HCEC 1CT (cell line): ENCODE measurements at regions not wholly inside any gene's neighbourhood (a gene's known extent, or its start where the extent isn't known, plus 50 kb on each side); places are given as distances from the start of the nearest gene placed in this dataset.
"Not testable (repeated sequence)": the region's sequence is repeated elsewhere in the genome, so short reads cannot be mapped to it uniquely, and the experiment has no call there.

Source experiments
- DNase-seq: peaks from one replicate; pipeline ENCODE4 v3.0.0-alpha.2; 2017

DNA sequence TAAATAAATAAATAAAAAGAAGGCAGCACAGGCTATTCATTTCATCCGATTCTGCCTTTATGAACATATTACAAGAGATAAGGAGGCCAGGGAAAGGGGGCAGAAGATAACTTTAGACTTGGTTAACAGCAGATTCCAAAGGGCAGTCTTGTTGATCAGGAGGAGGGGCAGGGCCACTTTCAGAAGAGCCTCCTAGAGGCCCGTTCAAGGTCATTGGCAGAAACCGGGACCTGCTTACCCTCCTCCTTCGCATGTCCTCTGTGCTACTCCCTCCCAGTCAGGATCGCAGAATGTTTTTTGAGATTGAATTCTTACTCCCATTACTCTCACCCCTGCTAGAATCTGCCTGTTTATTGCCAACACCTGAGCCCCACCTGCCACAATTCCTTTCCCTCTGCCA, 217.0 kb upstream of the IPO5 start:
- no peak for DNase-seq

- DNase-seq: no peak
These were observed 211.4 kb upstream of the IPO5 start for GRCh38 chr13:97742084-97742483.

- DNase-seq: no peak
These were observed 209.5 kb upstream of the IPO5 start for GRCh38 chr13:97743938-97744337.

- DNase-seq: no peak
These were observed 206.8 kb upstream of the IPO5 start for GRCh38 chr13:97746649-97747048.

- DNase-seq: peak; percentile 23
These were observed 204.3 kb upstream of the IPO5 start for GRCh38 chr13:97749174-97749573.

DNA sequence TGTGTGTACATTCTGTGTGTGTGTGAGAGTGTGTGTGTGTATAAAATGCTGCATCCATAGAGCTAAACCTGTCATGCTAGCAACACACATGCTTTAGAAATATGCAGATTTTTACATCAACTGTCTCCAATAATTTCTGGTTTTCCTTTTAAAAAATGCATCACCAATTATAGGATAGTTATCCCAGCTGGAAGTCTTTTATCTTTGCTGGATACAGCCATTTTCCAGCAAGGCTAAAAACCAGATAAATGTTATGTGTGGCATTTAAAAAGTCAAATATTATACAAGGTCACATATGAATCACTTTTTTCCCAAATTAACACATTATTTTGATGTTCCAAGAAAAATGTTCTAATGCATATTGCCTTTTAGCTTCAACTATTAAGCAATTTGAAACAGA, 202.0 kb upstream of the IPO5 start:
- DNase-seq: no peak

- no peak for DNase-seq
These were observed 200.4 kb upstream of the IPO5 start for GRCh38 chr13:97752961-97753668.

DNA sequence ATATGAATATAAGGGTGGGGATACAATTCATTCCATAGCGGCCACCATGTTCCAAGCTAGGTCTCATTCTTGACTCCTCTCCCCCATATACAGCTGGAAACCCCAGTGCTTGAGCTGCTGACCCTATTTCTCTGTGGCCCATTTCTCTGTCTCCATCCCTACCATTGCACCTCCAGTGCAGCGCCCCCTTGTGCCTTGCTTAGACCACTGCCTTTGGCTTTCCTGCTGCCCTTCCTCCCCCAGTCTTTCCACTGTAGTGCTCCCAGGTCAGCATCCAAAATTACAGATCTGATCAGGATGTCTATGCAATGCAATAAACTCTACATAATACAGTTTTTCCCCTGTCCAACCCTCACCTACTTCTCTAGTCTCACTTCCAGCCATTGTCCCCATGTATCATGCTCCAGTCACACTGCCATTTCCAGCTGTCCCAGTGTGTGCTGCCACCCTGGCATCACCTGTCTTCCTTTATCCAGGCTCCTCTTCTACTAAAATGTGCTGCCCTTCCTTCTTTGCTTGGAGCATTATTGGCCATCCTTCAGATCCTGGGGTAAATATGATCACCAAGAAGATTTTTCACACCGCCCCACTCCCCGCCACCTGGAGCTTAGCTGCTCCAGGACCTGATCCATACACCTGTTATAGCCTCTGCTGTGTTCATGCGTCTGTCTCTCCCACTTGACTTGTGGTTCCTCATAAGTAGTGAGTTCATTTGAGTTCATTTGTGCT, 199.4 kb upstream of the IPO5 start:
- no peak for DNase-seq

- DNase-seq: no peak
These were observed 195.7 kb upstream of the IPO5 start for GRCh38 chr13:97757807-97758206.

- no peak for DNase-seq
These were observed 195.2 kb upstream of the IPO5 start for GRCh38 chr13:97758317-97758716.

GRCh38 chr13:97761796-97762540, 191.5 kb upstream of the IPO5 start:
- DNase-seq: no peak

DNA sequence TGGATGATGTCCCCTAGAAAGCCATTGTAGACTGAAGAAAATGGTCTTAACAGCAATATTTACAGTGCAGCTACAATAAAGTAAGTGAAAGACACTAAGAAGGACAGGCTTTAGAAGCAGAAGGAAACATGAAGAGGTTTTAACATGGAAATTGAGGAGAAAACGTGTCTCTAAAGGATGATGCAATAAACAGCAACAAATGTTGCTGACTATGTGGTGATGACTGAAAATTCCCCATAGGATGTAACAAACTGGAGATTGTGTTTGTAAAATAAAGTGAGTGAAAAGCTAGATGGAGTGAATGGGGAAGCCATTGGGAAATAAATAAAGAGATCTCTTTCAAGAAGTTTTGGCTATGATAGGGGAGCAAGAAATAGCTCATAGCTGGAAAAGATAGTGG, 186.7 kb upstream of the IPO5 start:
- no peak for DNase-seq

DNA sequence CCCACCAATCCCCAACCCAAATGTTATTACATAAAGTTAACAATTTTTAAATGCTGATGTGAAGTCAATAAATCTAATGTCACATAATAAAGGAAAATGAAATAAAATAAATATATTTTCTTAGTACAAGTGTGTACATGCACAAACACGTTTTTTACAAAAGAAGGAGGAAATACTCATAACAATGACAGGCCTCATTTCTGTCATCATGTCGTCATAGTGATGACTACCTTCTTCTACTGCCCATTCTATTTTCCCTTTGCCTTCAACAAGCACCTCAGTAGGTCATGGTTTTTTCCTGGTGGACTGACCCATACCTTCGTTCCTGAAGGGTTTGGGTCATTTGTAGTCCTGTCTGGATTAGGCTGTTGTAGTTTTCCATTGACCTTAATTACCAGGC, 185.3 kb upstream of the IPO5 start:
- no peak for DNase-seq

- not testable (repeated sequence) for DNase-seq
These were observed 183.2 kb upstream of the IPO5 start for GRCh38 chr13:97770231-97770630.

DNA sequence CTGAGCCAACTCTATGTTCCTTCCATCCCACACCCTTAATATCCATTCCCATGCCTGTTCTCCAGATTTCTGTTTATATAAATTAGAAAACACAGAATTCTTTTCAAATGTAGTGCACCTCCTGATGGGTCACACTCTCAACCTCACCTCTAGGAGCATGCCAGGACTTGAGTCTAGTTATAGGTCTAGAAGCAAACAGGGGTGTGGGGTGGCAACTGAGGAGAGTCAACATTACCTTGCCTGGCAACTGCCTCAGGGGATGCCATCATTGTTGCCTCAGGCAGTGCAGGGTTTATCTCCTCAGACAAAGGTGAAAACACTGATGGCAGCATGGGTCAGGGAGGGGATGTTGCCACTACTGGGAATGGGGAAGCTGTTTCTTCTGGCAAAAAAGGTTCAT, 181.0 kb upstream of the IPO5 start:
- not testable (repeated sequence) for DNase-seq

DNA sequence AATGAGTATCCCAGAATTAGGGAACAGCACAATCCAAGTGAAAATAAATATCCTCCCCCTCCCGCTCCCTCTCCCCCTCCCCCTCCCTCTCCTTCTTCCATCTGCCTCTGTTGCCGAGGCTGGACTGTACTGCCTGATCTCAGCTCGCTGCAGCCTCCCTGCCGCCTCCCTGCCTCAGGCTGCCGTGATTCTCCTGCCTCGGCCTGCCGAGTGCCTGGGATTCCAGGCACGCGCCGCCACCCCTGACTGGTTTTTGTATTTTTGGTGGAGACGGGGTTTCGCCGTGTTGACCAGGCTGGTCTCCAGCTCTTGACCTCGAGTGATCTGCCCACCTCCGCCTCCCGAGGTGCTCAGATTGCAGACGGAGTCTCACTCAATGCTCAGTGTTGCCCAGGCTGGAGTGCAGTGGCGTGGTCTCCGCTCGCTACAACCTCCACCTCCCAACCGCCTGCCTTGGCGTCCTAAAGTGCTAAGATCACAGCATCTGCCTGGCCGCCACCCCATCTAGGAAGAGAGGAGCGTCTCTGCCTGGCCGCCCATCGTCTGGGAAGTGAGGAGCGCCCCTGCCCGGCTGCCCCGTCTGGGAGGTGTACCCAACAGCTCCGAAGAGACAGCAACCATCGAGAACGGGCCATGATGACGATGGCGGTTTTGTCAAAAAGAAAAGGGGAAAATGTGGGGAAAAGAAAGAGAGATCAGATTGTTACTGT, 178.9 kb upstream of the IPO5 start:
- DNase-seq: not testable (repeated sequence)

- DNase-seq: no peak
These were observed 173.0 kb upstream of the IPO5 start for GRCh38 chr13:97780486-97780885.

DNA sequence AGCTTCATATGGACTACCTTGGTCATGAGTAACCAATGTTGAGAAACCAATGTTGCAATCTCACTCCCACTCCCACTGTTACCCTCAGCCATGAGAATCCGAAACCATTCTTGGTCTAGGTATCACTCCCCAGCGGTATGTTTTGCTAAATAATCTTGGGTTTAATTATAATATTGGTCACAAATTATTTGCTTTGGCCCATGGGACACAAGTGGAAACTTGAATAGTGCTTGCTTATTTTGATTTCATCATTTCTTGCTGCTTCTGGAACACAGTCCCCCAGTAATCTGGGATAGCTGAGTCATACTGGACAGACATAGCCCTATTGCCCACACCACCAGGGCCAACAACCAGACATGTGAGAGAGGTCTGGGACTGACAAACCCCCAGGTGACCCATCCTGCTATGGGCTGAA, 171.6 kb upstream of the IPO5 start:
- DNase-seq: no peak

DNA sequence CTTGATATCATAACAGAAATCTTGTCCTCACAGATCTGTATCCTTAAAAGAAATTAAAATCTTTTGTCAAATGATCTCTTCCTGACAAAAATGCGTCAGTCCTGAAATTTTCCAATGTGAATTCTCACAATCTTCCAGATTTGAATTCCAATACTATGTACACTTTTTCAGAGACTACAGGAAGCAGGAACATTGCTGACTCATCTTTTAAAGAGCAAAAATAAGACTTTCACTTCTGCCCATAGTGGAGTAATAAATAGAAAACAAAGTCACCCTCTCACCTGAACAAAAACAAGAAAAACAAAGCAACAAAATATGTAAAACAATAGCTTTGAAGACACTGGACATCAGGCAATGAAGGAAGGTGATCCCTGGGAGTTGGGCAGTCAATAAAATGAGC, 167.0 kb upstream of the IPO5 start:
- no peak for DNase-seq

GRCh38 chr13:97797553-97797952, 155.9 kb upstream of the IPO5 start:
- no peak for DNase-seq

GRCh38 chr13:97798171-97798821, 155.2 kb upstream of the IPO5 start:
- no peak for DNase-seq

DNA sequence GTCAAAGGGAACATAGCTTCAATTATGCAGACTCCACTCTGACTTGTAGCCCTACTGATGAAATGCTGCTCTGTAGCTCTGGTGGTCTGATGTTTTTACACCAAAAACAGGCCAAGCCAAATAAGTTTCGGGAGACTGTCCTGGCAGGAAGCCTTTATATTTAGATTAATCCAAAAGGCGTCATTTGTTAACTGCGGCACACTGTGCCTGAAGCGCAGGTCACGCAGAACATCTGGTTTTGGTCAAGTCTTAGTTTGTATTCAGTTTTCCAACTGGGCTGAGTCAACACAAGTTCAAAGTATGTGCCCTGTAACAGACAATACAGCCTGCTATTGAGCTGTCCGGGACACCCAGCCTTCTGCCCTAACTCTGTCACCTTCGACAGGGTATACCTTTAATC, 154.6 kb upstream of the IPO5 start:
- peak; percentile 5 for DNase-seq

DNA sequence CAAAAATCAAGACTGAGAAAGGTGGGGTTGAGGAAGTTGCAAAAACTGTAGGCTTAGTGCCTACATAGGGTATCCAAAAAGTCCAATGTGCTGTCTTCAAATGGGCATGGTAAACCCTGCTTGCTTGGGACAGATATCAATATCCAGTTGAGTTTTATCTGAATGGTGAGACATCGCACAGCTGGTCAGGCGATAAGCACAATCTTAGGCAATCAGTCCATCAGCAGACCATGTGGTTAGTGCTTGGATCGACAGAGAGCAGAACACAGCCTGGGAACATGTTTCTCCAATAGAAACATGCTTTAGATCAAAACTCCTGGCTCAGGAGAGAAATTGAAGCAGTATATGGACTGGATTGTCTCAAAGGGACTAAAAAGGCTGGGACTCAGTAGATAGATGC, 151.3 kb upstream of the IPO5 start:
- no peak for DNase-seq
